Type B pancreatic cell (in vitro differentiated cells): ENCODE measurements at regions not wholly inside any gene's neighbourhood (a gene's known extent, or its start where the extent isn't known, plus 50 kb on each side); places are given as distances from the start of the nearest gene placed in this dataset.

Source experiments
- DNase-seq: peaks from one replicate; pipeline ENCODE4 v3.0.0; 2021; ENCODE audit warnings: mixed read lengths; ENCODE audit not compliant: unreplicated experiment; ENCODE audit errors: extremely low spot score
- H3K27ac Mint-ChIP-seq: 2 replicates; pipeline ENCODE4 v1.8.0; 2021; ENCODE audit warnings: mild to moderate bottlenecking, mixed read lengths
- H3K27me3 Mint-ChIP-seq: 2 replicates; pipeline ENCODE4 v1.8.0; 2021; ENCODE audit warnings: mixed read lengths
- H3K36me3 Mint-ChIP-seq: 2 replicates; pipeline ENCODE4 v1.8.0; 2021; ENCODE audit warnings: mixed read lengths
- H3K4me1 Mint-ChIP-seq: one replicate; pipeline ENCODE4 v1.8.0; 2021; ENCODE audit warnings: mixed read lengths; ENCODE audit not compliant: unreplicated experiment
- H3K4me3 Mint-ChIP-seq: 2 replicates; pipeline ENCODE4 v1.8.0; 2021; ENCODE audit warnings: mild to moderate bottlenecking, mixed read lengths
- H3K9me3 Mint-ChIP-seq: 2 replicates; pipeline ENCODE4 v1.8.0; 2021; ENCODE audit warnings: mixed read lengths
- TF ChIP-seq, protein P1 (sequence below): fragments of 200-600 bp; sonication (generic); conservative IDR thresholded peaks from 2 replicates; pipeline ENCODE4 v1.5.0; 2021; ENCODE audit warnings: antibody characterized with exemption, mild to moderate bottlenecking

DNA sequence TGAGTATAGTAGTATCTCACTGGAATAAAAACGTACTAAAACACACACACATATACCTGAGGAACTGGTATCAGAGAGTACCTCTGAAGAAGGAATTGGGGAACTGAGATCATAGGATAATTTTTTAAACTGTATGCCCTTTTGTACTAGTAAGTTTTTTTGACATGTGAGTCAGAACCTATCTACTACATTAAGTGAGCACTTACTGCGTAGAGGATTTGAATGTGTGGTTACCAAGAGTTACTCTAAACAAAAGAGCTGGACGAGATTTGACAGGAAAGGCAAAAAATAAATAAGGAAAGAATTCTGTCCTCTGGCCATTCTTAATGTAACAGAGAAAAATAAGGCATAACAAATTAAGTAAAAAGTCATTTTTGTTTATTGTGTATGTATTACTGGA, 546.5 kb upstream of the FAT1 start:
- Mint-ChIP-seq H3K9me3 (no peaks in the 10 kb centered on the region), H3K4me1 (no peaks in the 10 kb centered on the region), H3K27ac (no peak overlapping the region), H3K36me3 (no peaks in the 10 kb centered on the region), H3K27me3 (peaks cover 3% of the 10 kb centered on the region), H3K4me3 (no peak overlapping the region)
- DNase-seq = no peak
- TF ChIP-seq, protein P1, sequence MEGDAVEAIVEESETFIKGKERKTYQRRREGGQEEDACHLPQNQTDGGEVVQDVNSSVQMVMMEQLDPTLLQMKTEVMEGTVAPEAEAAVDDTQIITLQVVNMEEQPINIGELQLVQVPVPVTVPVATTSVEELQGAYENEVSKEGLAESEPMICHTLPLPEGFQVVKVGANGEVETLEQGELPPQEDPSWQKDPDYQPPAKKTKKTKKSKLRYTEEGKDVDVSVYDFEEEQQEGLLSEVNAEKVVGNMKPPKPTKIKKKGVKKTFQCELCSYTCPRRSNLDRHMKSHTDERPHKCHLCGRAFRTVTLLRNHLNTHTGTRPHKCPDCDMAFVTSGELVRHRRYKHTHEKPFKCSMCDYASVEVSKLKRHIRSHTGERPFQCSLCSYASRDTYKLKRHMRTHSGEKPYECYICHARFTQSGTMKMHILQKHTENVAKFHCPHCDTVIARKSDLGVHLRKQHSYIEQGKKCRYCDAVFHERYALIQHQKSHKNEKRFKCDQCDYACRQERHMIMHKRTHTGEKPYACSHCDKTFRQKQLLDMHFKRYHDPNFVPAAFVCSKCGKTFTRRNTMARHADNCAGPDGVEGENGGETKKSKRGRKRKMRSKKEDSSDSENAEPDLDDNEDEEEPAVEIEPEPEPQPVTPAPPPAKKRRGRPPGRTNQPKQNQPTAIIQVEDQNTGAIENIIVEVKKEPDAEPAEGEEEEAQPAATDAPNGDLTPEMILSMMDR = no peak

DNA sequence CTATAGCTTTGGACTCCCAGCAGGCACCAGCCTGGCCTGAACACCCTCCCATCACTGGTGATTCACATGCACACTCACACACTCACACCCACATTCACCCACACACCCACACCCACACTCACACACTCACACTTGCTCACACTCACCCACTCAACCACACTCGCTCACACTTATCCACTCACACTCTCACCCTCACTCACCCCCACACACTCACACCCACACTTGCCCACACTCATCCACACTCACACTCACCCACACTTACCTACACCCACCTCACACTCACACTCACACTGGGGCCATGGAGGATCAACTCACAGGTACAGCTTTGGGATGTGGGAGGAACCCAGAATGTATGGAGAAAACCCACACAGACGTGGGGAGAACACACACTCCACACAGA, 548.2 kb upstream of the FAT1 start:
- no peaks in the 10 kb centered on the region for H3K36me3 Mint-ChIP-seq
- H3K27ac Mint-ChIP-seq = no peak overlapping the region
- H3K4me3 Mint-ChIP-seq = no peak overlapping the region
- H3K9me3 Mint-ChIP-seq = no peaks in the 10 kb centered on the region
- H3K4me1 Mint-ChIP-seq = no peaks in the 10 kb centered on the region
- TF ChIP-seq, protein P1 = no peak
- DNase-seq = no peak
- peaks cover 3% of the 10 kb centered on the region for H3K27me3 Mint-ChIP-seq

DNA sequence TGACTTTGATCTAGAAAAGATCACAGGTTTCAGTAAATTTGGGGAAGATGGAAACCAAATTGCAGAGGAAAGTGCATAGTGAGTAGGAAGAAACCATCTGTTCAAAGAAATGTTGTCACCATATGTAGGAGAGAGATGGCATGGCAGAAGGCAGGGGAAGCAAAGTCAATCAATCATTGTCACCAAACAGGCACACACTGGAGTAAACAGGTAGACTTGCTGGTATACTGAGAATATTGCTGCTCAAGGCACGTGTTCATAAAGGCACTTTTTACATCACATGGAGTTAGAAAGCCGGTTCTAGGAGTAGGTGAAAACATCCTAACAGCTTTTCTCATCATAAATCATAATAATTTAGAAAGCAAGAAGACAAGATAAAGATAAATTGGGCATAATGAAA, 550.5 kb upstream of the FAT1 start:
- no peaks in the 10 kb centered on the region for H3K9me3 Mint-ChIP-seq
- no peak overlapping the region for H3K27ac Mint-ChIP-seq
- TF ChIP-seq, protein P1 = no peak
- H3K27me3 Mint-ChIP-seq = peaks cover 3% of the 10 kb centered on the region
- H3K4me1 Mint-ChIP-seq = no peaks in the 10 kb centered on the region
- no peaks in the 10 kb centered on the region for H3K36me3 Mint-ChIP-seq
- H3K4me3 Mint-ChIP-seq = no peak overlapping the region
- no peak for DNase-seq

DNA sequence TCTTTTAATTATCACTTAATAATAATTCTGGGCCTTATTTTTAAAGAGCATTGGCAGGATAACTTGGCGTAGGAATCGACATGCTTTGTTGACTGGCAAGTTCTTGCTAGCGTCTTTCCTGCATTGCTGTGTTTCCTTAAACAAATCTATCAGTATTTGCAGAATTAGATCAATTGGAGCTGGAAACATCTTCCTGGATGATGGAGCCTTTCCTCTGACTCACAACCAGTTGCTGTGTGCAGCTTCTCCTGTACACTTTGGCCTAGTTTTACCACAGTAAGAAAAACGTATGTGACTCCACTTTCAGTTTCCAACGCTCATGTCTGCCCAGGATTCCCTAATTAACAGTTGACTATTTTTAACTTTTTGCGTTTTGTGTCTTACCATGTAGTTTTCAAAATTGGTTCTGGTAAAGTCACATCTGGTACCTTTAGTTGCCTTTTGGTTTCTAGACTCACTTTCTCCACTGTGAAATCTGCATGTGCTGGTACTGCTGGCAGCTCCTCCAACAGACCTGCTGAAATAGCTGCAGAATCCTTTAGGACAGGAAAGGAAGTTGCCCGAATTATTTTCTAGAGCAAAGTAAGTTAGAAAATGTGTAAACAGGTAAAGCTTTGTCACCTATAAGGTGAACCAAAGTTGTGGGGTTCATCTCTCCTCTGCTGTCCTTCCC, 553.2 kb upstream of the FAT1 start:
- no peak overlapping the region for H3K27ac Mint-ChIP-seq
- TF ChIP-seq, protein P1 = no peak
- no peak overlapping the region for H3K4me3 Mint-ChIP-seq
- no peaks in the 10 kb centered on the region for H3K36me3 Mint-ChIP-seq
- H3K4me1 Mint-ChIP-seq = no peaks in the 10 kb centered on the region
- H3K9me3 Mint-ChIP-seq = no peaks in the 10 kb centered on the region
- no peak for DNase-seq
- H3K27me3 Mint-ChIP-seq = peaks cover 5% of the 10 kb centered on the region

DNA sequence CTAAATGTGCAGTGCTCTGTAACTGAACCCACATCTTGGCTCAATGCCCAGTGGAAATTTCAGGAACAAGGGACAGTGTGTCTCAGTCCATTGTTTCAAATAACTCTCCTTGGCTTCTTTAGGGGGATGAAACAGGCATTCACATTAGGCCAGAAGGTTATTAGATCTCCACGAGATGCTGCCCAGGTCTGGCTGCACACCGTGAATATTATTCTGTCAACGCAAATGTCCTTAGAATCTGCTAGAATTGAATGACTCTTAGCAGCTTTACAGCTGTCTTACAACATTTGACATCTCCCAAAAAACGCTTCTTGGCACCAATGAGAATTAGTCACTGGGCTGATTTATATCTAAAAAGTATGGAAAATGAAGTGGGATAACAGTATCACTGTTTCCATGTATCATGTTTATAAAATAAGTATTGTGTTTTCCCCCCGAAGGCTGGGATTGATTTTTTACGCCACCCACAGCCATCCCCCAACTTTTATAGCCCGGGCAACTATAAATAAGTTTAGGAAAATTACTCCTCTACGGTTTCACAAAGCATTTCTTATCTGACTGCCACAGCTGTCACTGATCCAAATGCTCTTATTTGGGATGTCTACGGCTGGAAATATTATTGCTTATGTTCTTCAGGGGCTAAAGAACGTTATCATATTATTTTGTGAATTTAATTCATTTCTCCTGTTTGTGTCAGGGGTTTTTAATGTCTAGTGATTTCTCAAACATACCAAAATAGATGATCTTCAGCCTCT, 559.7 kb upstream of the FAT1 start:
- no peaks in the 10 kb centered on the region for H3K9me3 Mint-ChIP-seq
- no peak for DNase-seq
- H3K27me3 Mint-ChIP-seq = peaks cover 3% of the 10 kb centered on the region
- H3K4me1 Mint-ChIP-seq = peaks cover 13% of the 10 kb centered on the region
- TF ChIP-seq, protein P1 = no peak
- no peak overlapping the region for H3K4me3 Mint-ChIP-seq
- H3K36me3 Mint-ChIP-seq = no peaks in the 10 kb centered on the region
- no peak overlapping the region for H3K27ac Mint-ChIP-seq
